Hematopoietic multipotent progenitor cell treated with erythropoietin and hydrocortisone succinate and interleukin-3 and kit ligand, for 4 days (in vitro differentiated cells): ENCODE measurements at regions not wholly inside any gene's neighbourhood (a gene's known extent, or its start where the extent isn't known, plus 50 kb on each side); places are given as distances from the start of the nearest gene placed in this dataset.

ENCODE experiments used
- DNase-seq: peaks from one replicate; pipeline ENCODE4 v3.0.0-alpha.2; 2015

- no peak for DNase-seq
Observed at GRCh38 chr5:152269533-152269932, 135.5 kb downstream of the NMUR2 start.

DNA sequence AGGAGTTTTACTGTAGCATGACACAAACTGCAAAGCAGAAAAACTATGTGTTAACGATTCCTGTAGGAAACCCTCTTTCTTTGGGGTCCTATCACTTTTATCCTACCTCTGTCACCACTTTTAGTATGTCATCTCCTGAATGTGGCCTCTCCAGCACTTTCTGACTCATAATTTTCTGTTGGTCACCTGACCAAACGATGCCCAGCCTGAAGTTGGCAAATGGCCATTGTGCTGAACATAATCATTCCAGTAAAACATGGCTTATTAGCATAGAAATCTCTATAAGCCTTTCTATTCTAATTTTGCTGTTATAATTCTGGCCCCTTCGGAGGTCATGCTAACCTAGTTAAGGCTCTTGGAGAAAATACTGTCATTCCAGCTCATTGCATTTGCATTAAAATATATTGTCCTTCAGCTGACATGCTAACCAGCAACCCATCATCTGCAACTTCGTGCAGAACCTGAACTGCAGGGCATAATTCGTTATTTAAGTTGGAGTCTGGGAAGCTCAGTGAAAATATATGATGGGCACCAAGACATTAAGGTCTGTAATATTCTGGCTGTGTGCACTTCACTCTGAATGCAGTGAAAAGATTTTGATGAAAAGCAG, 140.3 kb downstream of the NMUR2 start:
- no peak for DNase-seq

DNA sequence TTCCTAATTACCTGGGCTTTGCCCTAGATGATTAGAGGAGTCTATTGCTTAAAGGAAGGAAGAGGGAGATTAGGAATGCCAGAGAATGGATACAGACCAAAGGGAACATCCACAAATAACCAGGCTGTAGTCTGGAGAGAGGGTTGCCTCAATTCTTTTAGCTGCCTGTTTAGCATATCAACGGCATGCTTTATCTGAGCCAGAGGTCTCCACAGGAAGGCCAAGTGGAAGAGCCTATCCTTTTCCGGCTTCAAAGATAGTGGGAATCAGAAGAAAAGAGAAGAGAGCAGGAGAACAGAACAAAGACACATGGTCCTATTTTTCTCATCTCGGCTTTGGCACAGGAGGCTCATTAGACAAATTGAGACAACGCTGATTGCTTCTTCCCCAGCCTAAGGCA, 142.4 kb downstream of the NMUR2 start:
- no peak for DNase-seq

GRCh38 chr5:152260940-152261339, 144.1 kb downstream of the NMUR2 start:
- no peak for DNase-seq

- DNase-seq, result no peak
Observed at GRCh38 chr5:152259702-152260101, 145.4 kb downstream of the NMUR2 start.

- DNase-seq, result no peak
Observed at GRCh38 chr5:152256580-152256979, 148.5 kb downstream of the NMUR2 start.

DNA sequence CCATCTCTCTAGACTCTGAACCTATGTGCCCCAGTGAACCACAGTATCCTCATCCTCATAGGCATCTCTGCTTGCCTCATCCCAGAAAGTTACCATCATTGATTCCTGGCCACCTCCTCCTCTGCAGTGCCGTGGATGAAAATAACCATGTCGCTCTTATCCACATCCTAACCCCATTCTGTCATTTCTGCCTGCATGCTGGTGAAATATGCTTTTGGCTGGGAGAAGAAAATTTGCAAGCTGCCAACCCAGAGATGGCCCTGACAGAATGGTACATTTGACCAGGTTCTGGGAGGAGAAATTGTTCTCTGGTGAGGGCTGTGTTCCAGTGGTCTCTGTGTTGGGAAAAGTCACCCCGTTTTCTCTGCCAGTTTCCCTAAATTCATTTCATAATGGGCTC, 149.7 kb downstream of the NMUR2 start:
- DNase-seq, result no peak

- DNase-seq, result no peak
Observed at GRCh38 chr5:152247850-152248385, 157.2 kb downstream of the NMUR2 start.

- DNase-seq, result peak; percentile 41
Observed at GRCh38 chr5:152246401-152246800, 158.7 kb downstream of the NMUR2 start.

DNA sequence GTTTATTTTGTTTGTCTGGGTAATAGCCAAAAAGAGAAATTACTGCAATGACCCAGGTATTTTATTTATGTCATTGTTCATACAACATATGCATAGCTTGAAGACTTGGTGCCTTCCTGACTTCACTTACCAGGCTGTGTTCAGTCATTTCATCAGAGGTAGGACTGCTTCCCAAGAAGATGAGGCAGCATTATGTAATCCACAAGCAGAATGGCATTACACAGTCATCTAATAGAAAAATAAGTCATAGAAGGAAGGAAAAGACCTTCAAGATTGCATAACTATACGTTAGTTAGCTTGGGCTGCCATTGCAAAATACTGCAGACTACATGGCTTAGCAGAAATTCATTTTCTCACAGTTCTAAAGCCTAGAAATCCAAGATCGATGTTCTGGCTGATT, 167.5 kb downstream of the NMUR2 start:
- DNase-seq, result peak; percentile 12

DNA sequence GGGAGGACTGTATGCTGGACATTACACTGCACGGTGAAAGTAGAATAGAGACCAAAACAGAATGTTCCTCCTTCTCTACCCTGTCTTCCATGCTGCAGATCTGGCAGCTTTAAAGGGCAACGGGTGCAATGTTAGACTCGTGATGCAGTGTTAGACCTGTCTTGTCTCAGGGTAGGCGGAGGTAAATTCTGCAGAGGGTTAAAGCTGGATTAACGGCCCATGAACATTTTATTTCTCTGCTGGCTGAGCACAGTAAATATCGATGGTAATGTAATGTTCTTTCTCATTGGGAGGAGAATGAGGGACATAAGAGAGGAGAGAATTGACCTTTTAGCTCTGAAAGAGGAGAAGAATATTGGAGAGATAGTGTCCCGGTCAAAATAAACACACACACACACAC, 178.9 kb downstream of the NMUR2 start:
- DNase-seq, result no peak

DNA sequence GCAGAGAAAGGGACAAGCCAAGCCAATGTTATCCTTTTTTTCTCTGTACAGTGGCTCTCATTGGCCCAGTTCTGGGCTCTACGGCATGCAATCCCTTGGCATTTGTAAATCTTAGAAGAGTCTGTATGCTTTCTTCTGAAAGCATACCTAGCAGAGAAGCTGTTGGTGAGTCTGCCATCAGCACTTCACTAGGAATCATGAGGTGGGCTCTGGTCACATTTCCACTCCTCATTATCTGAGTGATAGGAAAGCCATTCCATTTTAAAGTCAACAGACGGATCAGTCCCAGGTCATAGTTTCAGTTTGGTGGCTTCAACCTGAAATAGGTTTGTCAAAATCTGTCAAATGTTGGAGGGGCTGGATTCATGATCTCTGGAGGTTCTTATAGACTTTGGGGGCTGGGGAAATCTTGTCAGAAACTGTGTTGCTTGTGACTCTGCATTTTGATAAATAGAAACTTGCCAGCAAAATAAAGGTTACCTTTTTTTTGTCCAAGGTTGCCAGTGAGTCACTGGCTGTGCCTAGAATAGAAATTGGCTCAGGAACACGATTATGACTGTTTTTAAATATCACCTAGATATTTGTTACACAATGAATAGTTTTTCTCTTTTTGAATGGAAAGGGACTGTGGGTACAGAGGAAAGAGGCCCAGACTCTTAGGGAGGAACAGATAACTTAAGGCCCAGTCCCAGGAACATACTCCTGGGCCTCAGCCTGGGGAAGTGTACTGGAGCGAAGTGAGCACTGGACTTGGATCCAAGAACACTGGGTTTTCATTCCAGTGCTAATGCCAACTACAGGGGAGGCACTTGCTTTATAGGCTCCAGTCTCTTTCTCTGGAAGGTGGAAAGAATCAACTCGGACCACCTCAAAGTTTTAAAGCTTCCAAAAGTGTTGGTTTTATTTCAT, 183.1 kb downstream of the NMUR2 start:
- no peak for DNase-seq

- DNase-seq, result no peak
Observed at GRCh38 chr5:152218694-152219093, 186.4 kb downstream of the NMUR2 start.

DNA sequence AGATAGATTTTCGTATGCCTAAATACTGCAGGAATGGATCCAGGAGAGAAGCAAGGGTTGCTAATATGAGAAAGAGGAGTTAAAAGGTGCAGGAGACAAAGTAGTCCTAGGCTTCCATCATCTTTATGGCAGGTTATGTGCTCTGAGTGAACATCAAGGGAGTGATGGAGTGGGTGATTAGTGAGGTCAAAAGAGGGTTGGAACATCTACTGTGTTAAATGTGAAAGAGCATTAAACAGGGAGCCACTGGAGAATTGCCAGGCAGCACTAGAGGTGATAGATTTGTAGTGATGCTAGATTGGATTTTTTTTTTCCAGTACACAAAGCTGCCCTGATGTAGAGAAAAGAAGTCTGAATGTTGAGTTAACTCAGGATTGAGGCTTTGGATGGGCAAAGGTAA, 199.3 kb downstream of the NMUR2 start:
- no peak for DNase-seq

DNA sequence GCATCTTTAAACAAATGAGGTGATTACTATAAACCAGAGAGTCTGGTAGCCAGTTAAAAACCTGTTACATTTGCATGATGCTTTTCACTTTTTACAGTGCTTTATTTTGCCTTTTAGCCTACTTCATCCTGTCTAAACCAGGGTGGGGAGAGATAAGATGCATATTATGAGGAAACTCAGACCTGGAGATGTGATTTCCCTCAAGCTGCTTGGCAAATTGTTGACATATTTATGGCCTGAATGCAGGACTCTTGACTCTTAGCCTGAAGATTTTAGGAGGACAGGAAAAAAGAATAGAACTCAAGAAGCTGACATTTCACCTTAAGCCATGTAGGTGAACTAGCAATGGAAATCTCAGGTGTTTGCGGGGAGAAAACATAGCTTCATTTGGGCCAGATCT, 202.8 kb downstream of the NMUR2 start:
- no peak for DNase-seq

GRCh38 chr5:152193391-152194107, 211.5 kb downstream of the NMUR2 start:
- DNase-seq, result no peak

DNA sequence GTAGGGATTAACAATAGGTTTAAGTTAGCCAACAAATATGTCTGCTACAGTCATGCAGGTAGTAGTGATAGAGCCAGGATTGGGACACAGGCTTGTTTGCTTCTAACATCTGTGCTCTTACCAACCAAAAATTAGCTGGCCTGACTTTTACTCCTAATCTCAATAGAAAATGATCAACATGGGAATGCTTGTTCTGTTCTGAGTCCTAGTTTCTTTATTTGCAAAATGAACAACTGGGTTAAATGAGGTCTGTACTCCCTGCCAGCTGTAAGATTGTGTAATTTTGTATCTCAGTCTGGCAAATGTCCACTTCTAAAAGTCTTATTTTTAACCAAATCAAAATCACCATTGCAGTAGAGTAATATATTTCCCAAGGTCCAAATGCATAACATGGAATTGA, 216.8 kb downstream of the NMUR2 start:
- DNase-seq, result no peak

DNA sequence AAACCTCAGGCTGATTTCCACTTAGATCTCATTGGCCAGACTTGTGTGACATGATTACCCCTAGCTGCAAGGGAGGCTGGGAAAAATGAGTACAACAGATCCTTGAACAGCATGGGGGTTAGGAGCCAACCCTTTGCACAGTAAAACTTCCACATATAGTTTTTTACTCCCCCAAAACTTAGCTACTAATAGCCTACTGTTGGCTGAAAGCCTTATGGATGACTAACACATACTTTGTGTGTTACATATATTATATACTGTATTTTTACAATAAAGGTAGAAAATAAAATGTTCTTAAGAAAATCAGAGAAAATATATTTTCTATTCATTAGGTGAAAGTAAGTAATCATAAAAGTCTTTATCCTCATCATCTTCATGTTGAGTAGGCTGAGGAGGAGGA, 217.4 kb downstream of the NMUR2 start:
- DNase-seq, result no peak

- no peak for DNase-seq
Observed at GRCh38 chr5:152185547-152186245, 219.4 kb downstream of the NMUR2 start.

GRCh38 chr5:152184266-152184665, 220.8 kb downstream of the NMUR2 start:
- DNase-seq, result no peak

- DNase-seq, result no peak
Observed at GRCh38 chr5:152181461-152181860, 223.6 kb downstream of the NMUR2 start.

DNA sequence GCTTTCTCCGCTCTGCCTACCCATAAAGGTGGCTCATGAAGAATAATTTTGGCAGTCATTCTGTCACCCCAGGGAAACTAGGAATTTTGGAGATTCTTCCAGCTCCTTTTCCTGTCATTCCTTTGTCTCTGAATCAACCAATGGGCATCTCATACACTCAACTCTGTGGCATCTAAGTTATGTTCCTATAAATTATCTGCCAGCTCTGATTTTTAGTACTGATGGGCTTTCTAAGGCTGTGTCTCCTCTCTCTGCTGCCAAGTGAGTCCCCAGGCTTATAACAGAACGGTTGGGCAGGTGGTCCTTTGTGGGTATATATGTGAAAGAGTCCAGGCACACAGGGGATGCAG, 226.8 kb downstream of the NMUR2 start:
- no peak for DNase-seq
